ENCODE measurements at regions not wholly inside any gene's neighbourhood (a gene's known extent, or its start where the extent isn't known, plus 50 kb on each side); places are given as distances from the start of the nearest gene placed in this dataset.

DNA sequence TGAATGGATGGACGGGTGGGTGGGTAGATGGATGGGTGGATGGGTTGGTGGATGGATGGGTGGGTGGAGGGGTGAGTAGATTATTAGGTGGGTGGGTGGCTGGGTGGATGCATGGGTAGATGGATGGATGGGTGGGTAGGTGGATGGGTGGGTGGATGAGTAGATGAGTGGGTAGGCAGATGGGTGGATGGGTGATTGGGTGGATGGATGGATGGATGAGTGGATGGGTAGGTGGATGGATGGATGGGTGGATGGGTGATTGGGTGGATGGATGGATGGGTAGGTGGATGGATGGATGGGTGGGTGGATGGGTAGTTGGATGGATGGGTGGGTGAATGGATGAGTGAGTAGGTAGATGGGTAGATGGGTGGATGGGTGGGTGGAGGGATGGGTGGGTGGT lies 59.6 kb upstream of the ADGRA1 start:
- TF ChIP-seq, protein P1, sequence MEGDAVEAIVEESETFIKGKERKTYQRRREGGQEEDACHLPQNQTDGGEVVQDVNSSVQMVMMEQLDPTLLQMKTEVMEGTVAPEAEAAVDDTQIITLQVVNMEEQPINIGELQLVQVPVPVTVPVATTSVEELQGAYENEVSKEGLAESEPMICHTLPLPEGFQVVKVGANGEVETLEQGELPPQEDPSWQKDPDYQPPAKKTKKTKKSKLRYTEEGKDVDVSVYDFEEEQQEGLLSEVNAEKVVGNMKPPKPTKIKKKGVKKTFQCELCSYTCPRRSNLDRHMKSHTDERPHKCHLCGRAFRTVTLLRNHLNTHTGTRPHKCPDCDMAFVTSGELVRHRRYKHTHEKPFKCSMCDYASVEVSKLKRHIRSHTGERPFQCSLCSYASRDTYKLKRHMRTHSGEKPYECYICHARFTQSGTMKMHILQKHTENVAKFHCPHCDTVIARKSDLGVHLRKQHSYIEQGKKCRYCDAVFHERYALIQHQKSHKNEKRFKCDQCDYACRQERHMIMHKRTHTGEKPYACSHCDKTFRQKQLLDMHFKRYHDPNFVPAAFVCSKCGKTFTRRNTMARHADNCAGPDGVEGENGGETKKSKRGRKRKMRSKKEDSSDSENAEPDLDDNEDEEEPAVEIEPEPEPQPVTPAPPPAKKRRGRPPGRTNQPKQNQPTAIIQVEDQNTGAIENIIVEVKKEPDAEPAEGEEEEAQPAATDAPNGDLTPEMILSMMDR (IDR thresholded peaks at IDR 0.05), result no peak
- no peak for TF ChIP-seq POLR2A (IDR thresholded peaks at IDR 0.05)

Data from Peyer's patch (tissue), 4 donors.